ENCODE measurements at regions not wholly inside any gene's neighbourhood (a gene's known extent, or its start where the extent isn't known, plus 50 kb on each side); places are given as distances from the start of the nearest gene placed in this dataset.

GRCh38 chrX:138769918-138770317, 58.4 kb upstream of the FGF13 start:
- H3K4me3 Mint-ChIP-seq = no peak overlapping the region
- H3K4me1 Mint-ChIP-seq = no peaks in the 10 kb centered on the region
- no peaks in the 10 kb centered on the region for H3K36me3 Mint-ChIP-seq
- no peaks in the 10 kb centered on the region for H3K9me3 Mint-ChIP-seq
- ATAC-seq (ENCODE audit: low read depth) = no peak
- H3K27ac Mint-ChIP-seq = no peak overlapping the region
- no peaks in the 10 kb centered on the region for H3K27me3 Mint-ChIP-seq
- no peak for DNase-seq
- POLR2A ChIA-PET = no interaction called here

- Mint-ChIP-seq H3K27me3 (no peaks in the 10 kb centered on the region), H3K36me3 (no peaks in the 10 kb centered on the region), H3K4me1 (no peaks in the 10 kb centered on the region), H3K4me3 (no peak overlapping the region), H3K9me3 (no peaks in the 10 kb centered on the region), H3K27ac (no peak overlapping the region)
- POLR2A ChIA-PET = no interaction called here
- DNase-seq (no peak), ATAC-seq (ENCODE audit: low read depth) (no peak)
Measured at GRCh38 chrX:138765051-138765450, 53.5 kb upstream of the FGF13 start.

GRCh38 chrX:138763761-138764160, 52.2 kb upstream of the FGF13 start:
- Mint-ChIP-seq H3K36me3 (no peaks in the 10 kb centered on the region), H3K27me3 (no peaks in the 10 kb centered on the region), H3K9me3 (no peaks in the 10 kb centered on the region), H3K4me3 (no peak overlapping the region), H3K27ac (no peak overlapping the region), H3K4me1 (no peaks in the 10 kb centered on the region)
- POLR2A ChIA-PET = no interaction called here
- no peak for ATAC-seq (ENCODE audit: low read depth)
- DNase-seq = no peak

GRCh38 chrX:138761380-138761779, 49.9 kb upstream of the FGF13 start:
- POLR2A ChIA-PET = no interaction called here

More at GRCh38 chrX:138761380-138761779, 49.9 kb upstream of the FGF13 start:
- no peaks in the 10 kb centered on the region for H3K4me1 Mint-ChIP-seq
- no peak overlapping the region for H3K27ac Mint-ChIP-seq
- DNase-seq (no peak), ATAC-seq (ENCODE audit: low read depth) (no peak)
- no peaks in the 10 kb centered on the region for H3K27me3 Mint-ChIP-seq
- H3K36me3 Mint-ChIP-seq = no peaks in the 10 kb centered on the region
- H3K9me3 Mint-ChIP-seq = no peaks in the 10 kb centered on the region
- no peak overlapping the region for H3K4me3 Mint-ChIP-seq

Data from activated naive CD8-positive, alpha-beta T cell treated with anti-CD3 and anti-CD28 coated beads, Interleukin-2, amount 10 ng/mL, durations not matched to agents 7 days and 5 days (primary cell).